Activated gamma-delta T cell (primary cell): ENCODE measurements at regions not wholly inside any gene's neighbourhood (a gene's known extent, or its start where the extent isn't known, plus 50 kb on each side); places are given as distances from the start of the nearest gene placed in this dataset.

Source experiments
- DNase-seq: peaks from one replicate; lab custom pipeline; 2025; lab: John Stamatoyannopoulos, UW

GRCh38 chr2:67462738-67463496 lies 65.8 kb downstream of the ETAA1 start:
- no peak for DNase-seq

- DNase-seq = no peak
These were observed 66.7 kb downstream of the ETAA1 start for GRCh38 chr2:67463810-67464209.

GRCh38 chr2:67465623-67466022 lies 68.5 kb downstream of the ETAA1 start:
- no peak for DNase-seq

GRCh38 chr2:67466734-67467133 lies 69.6 kb downstream of the ETAA1 start:
- DNase-seq = no peak

- DNase-seq = no peak
These were observed 74.5 kb downstream of the ETAA1 start for GRCh38 chr2:67471681-67472080.

GRCh38 chr2:67476809-67477790 lies 80.0 kb downstream of the ETAA1 start:
- no peak for DNase-seq

- no peak for DNase-seq
These were observed 82.1 kb downstream of the ETAA1 start for GRCh38 chr2:67479261-67479660.

GRCh38 chr2:67485431-67485830 lies 88.3 kb downstream of the ETAA1 start:
- no peak for DNase-seq

GRCh38 chr2:67486041-67486796 lies 89.1 kb downstream of the ETAA1 start:
- DNase-seq = no peak

- DNase-seq = no peak
These were observed 90.9 kb downstream of the ETAA1 start for GRCh38 chr2:67487993-67488392.

GRCh38 chr2:67489396-67489795 lies 92.3 kb downstream of the ETAA1 start:
- DNase-seq = no peak

- DNase-seq = no peak
These were observed 101.8 kb downstream of the ETAA1 start for GRCh38 chr2:67498931-67499330.

- DNase-seq = no peak
These were observed 102.9 kb downstream of the ETAA1 start for GRCh38 chr2:67499989-67500388.

- DNase-seq = no peak
These were observed 103.4 kb downstream of the ETAA1 start for GRCh38 chr2:67500541-67500940.

GRCh38 chr2:67502346-67503065 lies 105.4 kb downstream of the ETAA1 start:
- no peak for DNase-seq

GRCh38 chr2:67503066-67503795 lies 106.1 kb downstream of the ETAA1 start:
- DNase-seq = no peak

- DNase-seq = no peak
These were observed 113.6 kb downstream of the ETAA1 start for GRCh38 chr2:67510745-67511144.

- no peak for DNase-seq
These were observed 117.4 kb downstream of the ETAA1 start for GRCh38 chr2:67514515-67514914.

GRCh38 chr2:67515056-67515455 lies 117.9 kb downstream of the ETAA1 start:
- DNase-seq = no peak

GRCh38 chr2:67515538-67515937 lies 118.4 kb downstream of the ETAA1 start:
- no peak for DNase-seq

GRCh38 chr2:67516362-67516761 lies 119.2 kb downstream of the ETAA1 start:
- no peak for DNase-seq
